Activated T-helper 17 cell treated with anti-CD3 and anti-CD28 coated beads, Interleukin-2, amount 50 U/mL, for 72 hours (primary cell): ENCODE measurements at regions not wholly inside any gene's neighbourhood (a gene's known extent, or its start where the extent isn't known, plus 50 kb on each side); places are given as distances from the start of the nearest gene placed in this dataset.
"Not testable (repeated sequence)": the region's sequence is repeated elsewhere in the genome, so short reads cannot be mapped to it uniquely, and the experiment has no call there.

ENCODE experiments used
- ATAC-seq: fragments of 150-1000 bp; cut with Tn5 transposase; replicated peaks from 2 replicates; pipeline ENCODE4 v1.10.0; 2021; ENCODE audit warnings: mild to moderate bottlenecking, moderate library complexity
- H3K27ac Mint-ChIP-seq: one replicate; pipeline ENCODE4 v1.8.0; 2022; ENCODE audit warnings: mixed read lengths
- H3K27me3 Mint-ChIP-seq: one replicate; pipeline ENCODE4 v1.8.0; 2022; ENCODE audit warnings: mixed read lengths
- H3K36me3 Mint-ChIP-seq: one replicate; pipeline ENCODE4 v1.8.0; 2022; ENCODE audit warnings: low read depth, mild to moderate bottlenecking, mixed read lengths
- H3K4me1 Mint-ChIP-seq: one replicate; pipeline ENCODE4 v1.8.0; 2022; ENCODE audit warnings: mixed read lengths
- H3K4me3 Mint-ChIP-seq: one replicate; pipeline ENCODE4 v1.8.0; 2022; ENCODE audit warnings: mild to moderate bottlenecking, mixed read lengths
- H3K9me3 Mint-ChIP-seq: one replicate; pipeline ENCODE4 v1.8.0; 2022; ENCODE audit warnings: mixed read lengths

GRCh38 chr4:108425988-108426387 is 194.4 kb upstream of the RPL34 start:
- Mint-ChIP-seq H3K9me3 (peaks cover 6% of the 10 kb centered on the region), H3K4me3 (no peak overlapping the region), H3K36me3 (no peaks in the 10 kb centered on the region), H3K4me1 (peaks cover 15% of the 10 kb centered on the region), H3K27me3 (no peaks in the 10 kb centered on the region), H3K27ac (peak overlapping the region; percentile 31)
- ATAC-seq: peak; percentile 87

GRCh38 chr4:108417923-108418322 is 202.5 kb upstream of the RPL34 start:
- Mint-ChIP-seq H3K4me3 (no peak overlapping the region), H3K36me3 (no peaks in the 10 kb centered on the region), H3K9me3 (peaks cover 5% of the 10 kb centered on the region), H3K4me1 (no peaks in the 10 kb centered on the region), H3K27me3 (no peaks in the 10 kb centered on the region), H3K27ac (no peak overlapping the region)
- no peak for ATAC-seq

- no peak for ATAC-seq
- Mint-ChIP-seq H3K4me3 (no peak overlapping the region), H3K27me3 (no peaks in the 10 kb centered on the region), H3K36me3 (no peaks in the 10 kb centered on the region), H3K27ac (no peak overlapping the region), H3K9me3 (no peaks in the 10 kb centered on the region), H3K4me1 (no peaks in the 10 kb centered on the region)
Observed at GRCh38 chr4:108416831-108417230, 203.5 kb upstream of the RPL34 start.

GRCh38 chr4:108415389-108415788 is 205.0 kb upstream of the RPL34 start:
- no peak overlapping the region for H3K4me3 Mint-ChIP-seq
- H3K9me3 Mint-ChIP-seq: no peaks in the 10 kb centered on the region
- H3K4me1 Mint-ChIP-seq: no peaks in the 10 kb centered on the region
- ATAC-seq: no peak
- no peaks in the 10 kb centered on the region for H3K36me3 Mint-ChIP-seq
- no peak overlapping the region for H3K27ac Mint-ChIP-seq
- H3K27me3 Mint-ChIP-seq: no peaks in the 10 kb centered on the region

GRCh38 chr4:108411836-108412235 is 208.5 kb upstream of the RPL34 start:
- Mint-ChIP-seq H3K4me1 (no peaks in the 10 kb centered on the region), H3K9me3 (no peaks in the 10 kb centered on the region), H3K27me3 (no peaks in the 10 kb centered on the region), H3K36me3 (no peaks in the 10 kb centered on the region), H3K27ac (no peak overlapping the region), H3K4me3 (no peak overlapping the region)
- no peak for ATAC-seq

GRCh38 chr4:108409691-108410090 is 210.7 kb upstream of the RPL34 start:
- H3K27me3 Mint-ChIP-seq, H3K4me3 Mint-ChIP-seq, H3K4me1 Mint-ChIP-seq, H3K36me3 Mint-ChIP-seq, ATAC-seq, H3K27ac Mint-ChIP-seq, H3K9me3 Mint-ChIP-seq: not testable (repeated sequence)

- ATAC-seq: no peak
- Mint-ChIP-seq H3K9me3 (peaks cover 9% of the 10 kb centered on the region), H3K4me3 (no peak overlapping the region), H3K4me1 (no peaks in the 10 kb centered on the region), H3K27me3 (no peaks in the 10 kb centered on the region), H3K27ac (no peak overlapping the region), H3K36me3 (no peaks in the 10 kb centered on the region)
Observed at GRCh38 chr4:108405586-108405985, 214.8 kb upstream of the RPL34 start.

GRCh38 chr4:108400309-108400708 is 220.1 kb upstream of the RPL34 start:
- H3K27me3 Mint-ChIP-seq: no peaks in the 10 kb centered on the region
- H3K36me3 Mint-ChIP-seq: no peaks in the 10 kb centered on the region
- H3K4me3 Mint-ChIP-seq: no peak overlapping the region
- no peak for ATAC-seq
- H3K9me3 Mint-ChIP-seq: peaks cover 3% of the 10 kb centered on the region
- H3K27ac Mint-ChIP-seq: no peak overlapping the region
- H3K4me1 Mint-ChIP-seq: no peaks in the 10 kb centered on the region

- peaks cover 3% of the 10 kb centered on the region for H3K9me3 Mint-ChIP-seq
- H3K27me3 Mint-ChIP-seq: no peaks in the 10 kb centered on the region
- H3K4me1 Mint-ChIP-seq: peaks cover 6% of the 10 kb centered on the region
- H3K4me3 Mint-ChIP-seq: no peak overlapping the region
- no peak overlapping the region for H3K27ac Mint-ChIP-seq
- no peak for ATAC-seq
- H3K36me3 Mint-ChIP-seq: no peaks in the 10 kb centered on the region
Observed at GRCh38 chr4:108399610-108400265, 220.6 kb upstream of the RPL34 start.

GRCh38 chr4:108398836-108399235 is 221.5 kb upstream of the RPL34 start:
- no peak for ATAC-seq
- Mint-ChIP-seq H3K9me3 (no peaks in the 10 kb centered on the region), H3K36me3 (no peaks in the 10 kb centered on the region), H3K27me3 (no peaks in the 10 kb centered on the region), H3K4me1 (peaks cover 6% of the 10 kb centered on the region), H3K27ac (no peak overlapping the region), H3K4me3 (no peak overlapping the region)

- no peaks in the 10 kb centered on the region for H3K9me3 Mint-ChIP-seq
- no peaks in the 10 kb centered on the region for H3K27me3 Mint-ChIP-seq
- H3K36me3 Mint-ChIP-seq: no peaks in the 10 kb centered on the region
- no peak overlapping the region for H3K4me3 Mint-ChIP-seq
- no peak overlapping the region for H3K27ac Mint-ChIP-seq
- no peak for ATAC-seq
- H3K4me1 Mint-ChIP-seq: peaks cover 6% of the 10 kb centered on the region
Observed at GRCh38 chr4:108398316-108398715, 222.1 kb upstream of the RPL34 start.

- no peak for ATAC-seq
- H3K27ac Mint-ChIP-seq: no peak overlapping the region
Observed at GRCh38 chr4:108397850-108398249, 222.5 kb upstream of the RPL34 start.

GRCh38 chr4:108396900-108397497 is 223.4 kb upstream of the RPL34 start:
- Mint-ChIP-seq H3K4me3 (no peak overlapping the region), H3K9me3 (no peaks in the 10 kb centered on the region), H3K4me1 (peaks cover 6% of the 10 kb centered on the region), H3K27ac (no peak overlapping the region), H3K36me3 (no peaks in the 10 kb centered on the region), H3K27me3 (no peaks in the 10 kb centered on the region)
- no peak for ATAC-seq

More at GRCh38 chr4:108397850-108398249, 222.5 kb upstream of the RPL34 start:
- Mint-ChIP-seq H3K36me3 (no peaks in the 10 kb centered on the region), H3K4me3 (no peak overlapping the region), H3K9me3 (no peaks in the 10 kb centered on the region), H3K27me3 (no peaks in the 10 kb centered on the region), H3K4me1 (peaks cover 6% of the 10 kb centered on the region)

- no peaks in the 10 kb centered on the region for H3K27me3 Mint-ChIP-seq
- no peak for ATAC-seq
Observed at GRCh38 chr4:108395786-108396185, 224.6 kb upstream of the RPL34 start.

GRCh38 chr4:108393890-108394472 is 225.2 kb upstream of the LEF1 start:
- Mint-ChIP-seq H3K27ac (no peak overlapping the region), H3K4me3 (no peak overlapping the region), H3K4me1 (peaks cover 6% of the 10 kb centered on the region), H3K9me3 (no peaks in the 10 kb centered on the region), H3K36me3 (no peaks in the 10 kb centered on the region), H3K27me3 (no peaks in the 10 kb centered on the region)
- ATAC-seq: no peak

More at GRCh38 chr4:108395786-108396185, 224.6 kb upstream of the RPL34 start:
- Mint-ChIP-seq H3K4me1 (peaks cover 6% of the 10 kb centered on the region), H3K27ac (no peak overlapping the region), H3K36me3 (no peaks in the 10 kb centered on the region), H3K9me3 (no peaks in the 10 kb centered on the region), H3K4me3 (no peak overlapping the region)
